ENCODE measurements at regions not wholly inside any gene's neighbourhood (a gene's known extent, or its start where the extent isn't known, plus 50 kb on each side); places are given as distances from the start of the nearest gene placed in this dataset.
"Not testable (repeated sequence)": the region's sequence is repeated elsewhere in the genome, so short reads cannot be mapped to it uniquely, and the experiment has no call there.

GRCh38 chr13:83672612-83673011, 209.7 kb downstream of the SLITRK1 start:
- TF ChIP-seq CTCF (IDR thresholded peaks at IDR 0.05) = no peak

GRCh38 chr13:83667606-83668005, 214.7 kb downstream of the SLITRK1 start:
- ATAC-seq (ENCODE audit: low FRiP score) (no peak), DNase-seq (ENCODE audit: low spot score) (no peak)
- TF ChIP-seq CTCF (IDR thresholded peaks at IDR 0.05) = no peak

More at GRCh38 chr13:83672612-83673011, 209.7 kb downstream of the SLITRK1 start:
- no peak for ATAC-seq (ENCODE audit: low FRiP score)
- no peak for DNase-seq (ENCODE audit: low spot score)

GRCh38 chr13:83666141-83666540, 216.1 kb downstream of the SLITRK1 start:
- ATAC-seq (ENCODE audit: low FRiP score) = no peak
- TF ChIP-seq CTCF (IDR thresholded peaks at IDR 0.05) = no peak
- DNase-seq (ENCODE audit: low spot score) = no peak

GRCh38 chr13:83657281-83657680, 225.0 kb downstream of the SLITRK1 start:
- DNase-seq (ENCODE audit: low spot score) (no peak), ATAC-seq (ENCODE audit: low FRiP score) (no peak)
- no peak for TF ChIP-seq CTCF (IDR thresholded peaks at IDR 0.05)

- ATAC-seq (ENCODE audit: low FRiP score); DNase-seq (ENCODE audit: low spot score): not testable (repeated sequence)
These were observed 239.7 kb downstream of the SLITRK1 start for GRCh38 chr13:83642617-83643016.

GRCh38 chr13:83634601-83635000, 247.7 kb downstream of the SLITRK1 start:
- ATAC-seq (ENCODE audit: low FRiP score) (no peak), DNase-seq (ENCODE audit: low spot score) (no peak)
- TF ChIP-seq CTCF (IDR thresholded peaks at IDR 0.05) = no peak

- ATAC-seq (ENCODE audit: low FRiP score) (no peak), DNase-seq (ENCODE audit: low spot score) (no peak)
- TF ChIP-seq CTCF (IDR thresholded peaks at IDR 0.05) = no peak
These were observed 248.5 kb downstream of the SLITRK1 start for GRCh38 chr13:83633746-83634145.

GRCh38 chr13:83622422-83622784, 259.9 kb downstream of the SLITRK1 start:
- ATAC-seq (ENCODE audit: low FRiP score) (no peak), DNase-seq (ENCODE audit: low spot score) (no peak)
- TF ChIP-seq CTCF (IDR thresholded peaks at IDR 0.05) = no peak

Measured in omental fat pad (tissue), 3 donors.